ENCODE measurements at regions not wholly inside any gene's neighbourhood (a gene's known extent, or its start where the extent isn't known, plus 50 kb on each side); places are given as distances from the start of the nearest gene placed in this dataset.

GRCh38 chr7:46854958-46855473, 726.9 kb downstream of the TNS3 start:
- no peak for DNase-seq

GRCh38 chr7:46853451-46853850, 728.5 kb downstream of the TNS3 start:
- no peak for DNase-seq

- DNase-seq: no peak
Measured at GRCh38 chr7:46852795-46853194, 729.1 kb downstream of the TNS3 start.

- no peak for DNase-seq
Measured at GRCh38 chr7:46850563-46851330, 731.2 kb downstream of the TNS3 start.

- no peak for DNase-seq
Measured at GRCh38 chr7:46848944-46849343, 733.0 kb downstream of the TNS3 start.

GRCh38 chr7:46848311-46848710, 733.6 kb downstream of the TNS3 start:
- no peak for DNase-seq

GRCh38 chr7:46847126-46847525, 734.8 kb downstream of the TNS3 start:
- no peak for DNase-seq

- no peak for DNase-seq
Measured at GRCh38 chr7:46844486-46844885, 737.4 kb downstream of the TNS3 start.

GRCh38 chr7:46841248-46841647, 740.7 kb downstream of the TNS3 start:
- DNase-seq: no peak

GRCh38 chr7:46839651-46840050, 742.3 kb downstream of the TNS3 start:
- DNase-seq: no peak

- no peak for DNase-seq
Measured at GRCh38 chr7:46838463-46838862, 743.4 kb downstream of the TNS3 start.

GRCh38 chr7:46835556-46835955, 746.4 kb downstream of the TNS3 start:
- no peak for DNase-seq

- DNase-seq: no peak
Measured at GRCh38 chr7:46834921-46835320, 747.0 kb downstream of the TNS3 start.

- DNase-seq: no peak
Measured at GRCh38 chr7:46833197-46833596, 748.7 kb downstream of the TNS3 start.

GRCh38 chr7:46832136-46832535, 749.8 kb downstream of the TNS3 start:
- no peak for DNase-seq

GRCh38 chr7:46819819-46820218, 762.1 kb downstream of the TNS3 start:
- no peak for DNase-seq

- DNase-seq: no peak
Measured at GRCh38 chr7:46814516-46815250, 767.2 kb downstream of the TNS3 start.

GRCh38 chr7:46812101-46812675, 769.7 kb downstream of the TNS3 start:
- DNase-seq: no peak

GRCh38 chr7:46811529-46811928, 770.4 kb downstream of the TNS3 start:
- no peak for DNase-seq

GRCh38 chr7:46810986-46811385, 770.9 kb downstream of the TNS3 start:
- DNase-seq: no peak

GRCh38 chr7:46809886-46810285, 772.0 kb downstream of the TNS3 start:
- no peak for DNase-seq

- no peak for DNase-seq
Measured at GRCh38 chr7:46806856-46807255, 775.1 kb downstream of the TNS3 start.

GRCh38 chr7:46802479-46802878, 779.4 kb downstream of the TNS3 start:
- DNase-seq: no peak

- DNase-seq: no peak
Measured at GRCh38 chr7:46791188-46791587, 790.7 kb downstream of the TNS3 start.
